ENCODE measurements at regions not wholly inside any gene's neighbourhood (a gene's known extent, or its start where the extent isn't known, plus 50 kb on each side); places are given as distances from the start of the nearest gene placed in this dataset.

GRCh38 chrX:42955349-42955748 is 177.4 kb upstream of the PPP1R2C start:
- TF ChIP-seq CTCF (IDR thresholded peaks at IDR 0.05) (no peak), POLR2A (IDR thresholded peaks at IDR 0.05) (no peak)
